ENCODE measurements at regions not wholly inside any gene's neighbourhood (a gene's known extent, or its start where the extent isn't known, plus 50 kb on each side); places are given as distances from the start of the nearest gene placed in this dataset.

DNA sequence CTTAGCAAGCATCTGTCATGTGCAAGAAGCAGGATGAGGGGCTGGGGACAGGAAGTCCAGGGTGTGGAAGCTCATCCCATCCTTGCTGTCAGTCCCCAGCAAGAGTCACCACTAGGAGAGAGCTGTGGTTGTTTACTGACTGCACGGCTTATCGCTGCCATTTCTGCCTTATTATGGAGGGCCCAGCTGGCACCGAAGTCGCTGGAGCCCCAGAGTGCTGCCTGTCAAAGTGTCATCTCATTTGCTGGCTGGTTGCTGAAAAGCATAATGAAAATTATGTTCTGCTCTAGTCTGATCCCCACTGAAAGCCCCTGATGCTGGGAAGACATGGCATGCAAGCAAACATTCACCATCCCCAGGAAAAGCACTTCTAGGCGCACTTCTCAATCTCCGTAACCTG is 642.7 kb downstream of the NPHP4 start:
- DNase-seq (ENCODE audit: low read depth in 2 of 2, low spot score in 1 of 2): no peak

DNA sequence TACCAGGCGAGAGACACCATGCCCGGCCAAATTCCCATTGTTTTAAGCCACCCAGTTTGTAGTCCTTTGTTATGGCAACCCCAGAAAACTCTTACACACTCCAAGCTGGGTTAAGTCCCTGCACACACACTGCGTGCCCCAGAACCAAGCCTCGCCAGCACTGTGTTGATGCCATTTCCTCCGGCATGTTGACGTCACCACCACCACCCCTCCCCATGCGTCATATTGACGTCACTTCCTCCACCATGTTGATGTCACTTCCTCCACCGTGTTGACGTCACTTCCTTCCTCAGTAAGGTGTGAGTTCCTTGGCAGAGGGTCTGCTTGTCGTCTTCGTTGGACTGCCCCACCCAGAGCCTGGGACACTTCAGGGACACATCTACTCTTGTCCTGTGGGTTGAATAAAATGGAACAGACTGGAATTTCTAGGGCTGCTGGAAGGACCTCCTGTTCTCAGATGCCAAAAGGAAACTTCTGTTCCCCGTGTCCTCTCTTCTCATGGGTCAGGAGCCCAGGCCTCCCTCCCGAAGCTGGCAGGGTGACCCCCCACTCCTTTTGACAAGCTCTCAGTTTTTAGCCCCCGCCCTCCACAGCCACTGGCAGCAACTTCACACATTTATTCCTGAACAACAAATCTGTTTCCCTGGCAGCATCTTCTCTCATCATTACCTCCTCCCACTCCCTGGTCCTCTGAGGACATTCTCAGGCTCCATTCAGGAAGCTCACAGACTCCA is 643.3 kb downstream of the NPHP4 start:
- no peak for DNase-seq (ENCODE audit: low read depth in 2 of 2, low spot score in 1 of 2)

DNA sequence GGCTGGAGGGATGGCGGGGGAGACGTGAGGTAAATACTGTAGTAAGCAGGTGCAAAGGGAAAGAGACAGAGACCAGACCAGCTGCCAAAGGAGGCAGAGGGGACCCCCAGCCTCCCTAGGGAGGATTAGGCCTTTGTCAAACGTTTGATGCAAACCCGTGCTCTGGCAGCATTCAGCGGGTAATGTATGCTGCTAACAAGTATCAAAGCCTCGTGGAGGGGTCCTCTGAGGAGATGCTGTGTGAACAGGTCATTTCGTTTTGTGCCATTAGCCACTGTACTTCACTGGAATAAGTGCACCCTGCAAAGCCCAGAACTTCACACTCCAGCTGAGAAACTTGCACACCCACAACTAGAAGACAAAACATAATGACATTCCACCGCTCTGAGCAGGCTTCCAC is 644.5 kb downstream of the NPHP4 start:
- DNase-seq (ENCODE audit: low read depth in 2 of 2, low spot score in 1 of 2): no peak

DNA sequence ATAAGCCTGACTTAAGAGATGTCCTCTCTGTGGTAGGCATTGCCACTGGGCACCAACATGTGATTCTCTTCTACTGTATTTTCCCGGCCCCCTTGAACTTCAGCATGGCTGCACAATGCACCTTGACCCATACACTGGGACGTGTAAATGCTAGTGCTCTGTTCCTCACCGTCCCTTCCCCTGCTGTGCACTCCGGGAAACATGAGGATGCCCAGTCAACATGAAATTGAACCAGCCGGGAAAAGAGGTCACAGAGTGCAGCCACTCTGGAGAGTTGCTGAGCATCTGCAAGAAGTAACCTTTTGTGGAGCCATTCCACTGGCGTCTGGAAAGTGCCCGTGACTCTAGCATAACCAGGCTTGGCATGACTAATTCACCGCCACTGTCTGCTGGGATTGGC is 646.7 kb downstream of the NPHP4 start:
- DNase-seq (ENCODE audit: low read depth in 2 of 2, low spot score in 1 of 2): no peak

DNA sequence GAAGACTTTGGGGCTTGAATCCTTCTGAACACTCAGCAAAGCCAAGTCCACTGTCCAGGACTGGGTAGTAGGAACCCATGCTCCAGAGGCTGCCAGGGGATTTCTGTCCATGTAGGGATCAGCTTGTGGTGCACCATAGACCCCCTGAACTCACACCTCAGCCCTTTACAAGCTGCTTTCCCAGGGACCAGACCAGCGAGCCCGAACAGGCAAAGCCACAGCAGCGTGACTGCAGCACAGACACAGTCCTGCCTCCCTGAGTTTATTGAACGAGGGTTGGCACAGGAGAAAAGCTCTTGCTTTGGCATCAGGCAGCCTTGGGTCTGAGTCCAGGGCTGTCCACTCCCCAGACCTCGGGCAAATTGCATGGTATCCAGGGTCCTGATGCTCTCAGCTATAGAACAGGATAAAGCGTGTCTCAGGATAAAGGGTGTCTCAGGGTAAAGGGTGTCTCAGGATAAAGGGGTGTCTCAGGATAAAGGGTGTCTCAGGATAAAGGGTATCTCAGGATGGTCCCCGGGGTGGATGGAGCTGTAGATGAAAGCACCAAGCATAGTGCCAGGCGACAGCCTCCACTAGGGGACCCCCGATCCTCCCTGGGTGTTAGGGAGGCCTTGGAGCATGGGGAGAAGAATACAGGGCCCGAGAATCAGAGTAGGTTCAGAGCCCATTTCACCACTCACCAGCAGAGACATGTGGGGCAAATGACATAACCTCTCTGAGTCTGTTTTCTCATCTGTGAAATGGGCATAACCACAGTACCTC is 648.8 kb downstream of the NPHP4 start:
- DNase-seq (ENCODE audit: low read depth in 2 of 2, low spot score in 1 of 2): no peak

DNA sequence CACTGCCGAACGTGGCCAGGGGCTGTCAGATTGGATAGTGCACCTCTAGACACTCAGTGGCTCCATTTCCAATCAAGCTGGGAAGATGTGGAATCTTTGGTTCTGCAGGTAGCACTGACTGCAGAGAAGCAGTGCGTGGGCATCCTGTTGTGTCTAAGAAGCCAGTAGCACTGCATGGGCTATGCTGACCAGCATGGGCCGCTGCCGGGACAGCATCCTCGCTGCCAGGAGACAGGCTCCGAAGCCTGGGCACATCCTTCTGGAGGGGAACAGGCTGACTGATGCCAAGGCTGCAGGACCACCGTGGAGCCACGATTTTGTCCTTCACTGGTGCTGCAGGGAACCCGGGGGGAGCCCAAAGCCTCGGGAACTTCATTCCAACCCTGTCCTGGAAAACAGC is 649.4 kb downstream of the NPHP4 start:
- no peak for DNase-seq (ENCODE audit: low read depth in 2 of 2, low spot score in 1 of 2)

DNA sequence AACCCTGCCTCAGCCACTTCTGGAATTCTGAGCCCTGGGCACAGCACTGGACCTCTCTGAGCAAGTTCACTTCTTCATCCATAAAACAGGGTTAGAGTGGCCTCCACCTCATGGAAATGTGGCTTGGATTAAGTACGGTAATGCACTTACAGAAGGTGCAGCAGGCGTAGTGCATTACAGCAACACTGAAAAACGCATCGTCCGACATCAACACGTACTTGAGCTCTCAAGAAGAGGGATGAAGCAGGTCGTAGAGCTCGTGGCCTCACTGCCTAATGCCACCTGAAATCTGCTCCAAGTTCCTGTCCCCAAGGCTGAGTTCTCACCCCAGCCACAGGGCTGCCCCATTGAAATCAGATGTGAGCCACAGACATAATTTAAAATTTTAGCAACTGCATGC is 650.1 kb downstream of the NPHP4 start:
- DNase-seq (ENCODE audit: low read depth in 2 of 2, low spot score in 1 of 2): no peak

DNA sequence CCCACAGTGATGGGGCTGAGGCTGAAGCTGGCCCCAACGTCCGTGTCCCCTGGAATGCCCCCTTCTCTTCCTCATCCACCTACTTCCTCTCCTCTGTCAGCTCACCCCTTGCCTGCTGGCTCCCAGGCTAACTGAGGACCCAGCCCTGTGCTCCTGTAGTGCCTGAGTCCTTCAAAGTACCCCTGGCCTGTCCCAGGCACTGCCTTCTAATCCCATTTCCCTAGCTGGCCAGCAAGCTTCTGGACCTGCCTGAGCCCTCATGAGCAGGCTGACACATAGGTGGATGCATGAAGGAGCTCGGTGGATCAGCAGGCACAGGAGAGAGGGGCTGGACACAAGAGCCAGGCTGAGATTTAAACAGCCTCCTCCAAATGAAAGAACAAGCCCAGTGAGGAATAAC is 650.8 kb downstream of the NPHP4 start:
- no peak for DNase-seq (ENCODE audit: low read depth in 2 of 2, low spot score in 1 of 2)

DNA sequence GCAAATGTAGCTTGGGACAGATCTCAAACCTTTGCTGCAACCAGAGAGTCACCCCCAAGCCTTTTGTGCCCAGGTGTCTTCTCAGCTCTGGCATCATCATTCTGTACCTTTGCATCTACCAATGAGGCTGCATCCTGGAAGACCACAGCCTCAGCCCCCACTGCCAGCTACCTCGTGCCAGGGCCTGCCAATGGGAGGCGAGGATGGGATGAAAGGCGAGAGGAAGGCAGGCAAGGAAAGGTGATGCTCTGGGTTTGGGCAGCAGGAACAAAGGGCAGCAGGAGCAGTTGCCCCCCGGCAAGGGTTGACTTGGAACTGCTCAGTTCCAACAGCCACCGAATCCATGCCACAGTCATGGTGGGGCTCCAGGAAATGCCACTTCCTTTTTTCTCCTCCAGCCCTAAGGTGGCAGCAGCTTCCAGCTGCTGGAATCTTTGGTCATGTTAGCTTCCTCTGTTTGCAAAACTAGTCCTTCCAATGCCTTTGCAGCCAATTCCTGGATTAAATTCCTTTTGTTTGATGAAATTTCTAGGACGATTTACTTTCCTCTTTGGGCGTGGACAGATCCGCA is 651.6 kb downstream of the NPHP4 start:
- no peak for DNase-seq (ENCODE audit: low read depth in 2 of 2, low spot score in 1 of 2)

DNA sequence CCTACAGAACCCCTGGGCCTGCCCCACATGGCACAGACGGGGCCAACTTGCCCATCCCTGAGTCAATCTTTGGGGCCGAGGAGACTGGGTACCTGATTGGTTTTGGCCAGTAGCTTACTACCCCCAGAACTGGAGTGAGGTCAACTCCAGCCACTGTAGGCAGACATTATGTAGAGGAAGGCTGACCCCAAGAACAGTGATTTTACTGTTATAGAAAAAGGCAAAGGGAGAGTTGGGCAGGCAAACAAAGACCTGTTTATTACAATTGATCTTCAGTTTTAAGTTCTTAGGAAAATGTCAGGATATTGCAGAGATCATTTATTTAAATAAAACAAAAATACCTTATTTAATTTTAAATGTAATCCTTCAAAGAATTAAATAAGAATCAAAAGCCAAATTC is 653.8 kb downstream of the NPHP4 start:
- DNase-seq (ENCODE audit: low read depth in 2 of 2, low spot score in 1 of 2): no peak

DNA sequence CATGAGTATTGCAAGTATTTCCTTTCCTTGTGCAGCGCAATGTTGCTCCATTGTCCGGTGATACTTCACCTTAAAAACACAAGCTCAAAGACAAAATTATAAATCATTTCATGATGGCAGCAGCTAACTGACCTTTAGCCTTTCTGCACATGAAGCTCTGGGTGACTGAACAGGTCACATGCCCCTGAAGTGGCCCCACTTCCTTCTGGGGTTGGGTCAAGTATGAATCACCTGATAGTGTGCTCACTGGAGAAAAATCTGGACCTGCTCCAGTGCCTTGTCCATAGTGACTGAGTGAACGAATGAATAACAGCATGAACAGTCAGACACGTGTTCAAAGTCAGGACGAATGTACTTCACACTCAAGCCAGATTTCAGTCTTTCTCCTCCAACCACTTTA is 658.9 kb downstream of the NPHP4 start:
- DNase-seq (ENCODE audit: low read depth in 2 of 2, low spot score in 1 of 2): no peak

DNA sequence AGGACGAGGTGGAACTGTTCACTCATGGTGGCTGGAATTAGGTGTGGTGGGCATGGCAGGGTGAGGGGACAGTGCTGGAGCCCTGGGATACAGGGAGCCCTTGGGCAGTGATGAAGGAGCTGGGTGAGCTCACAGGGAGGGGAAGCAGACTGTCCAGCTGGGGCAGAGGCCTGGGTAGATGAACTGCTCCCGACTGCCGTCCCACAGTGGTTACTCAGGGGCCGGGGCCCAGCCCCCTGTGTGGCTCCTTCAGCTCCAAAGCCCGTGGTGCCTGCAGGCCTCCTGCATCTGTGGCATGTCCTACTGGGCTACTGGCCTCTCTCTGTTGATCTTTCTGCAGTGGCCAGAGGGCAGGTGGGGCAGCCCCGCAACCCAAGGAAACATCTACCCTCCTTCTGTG is 661.1 kb downstream of the NPHP4 start:
- DNase-seq (ENCODE audit: low read depth in 2 of 2, low spot score in 1 of 2): no peak

DNA sequence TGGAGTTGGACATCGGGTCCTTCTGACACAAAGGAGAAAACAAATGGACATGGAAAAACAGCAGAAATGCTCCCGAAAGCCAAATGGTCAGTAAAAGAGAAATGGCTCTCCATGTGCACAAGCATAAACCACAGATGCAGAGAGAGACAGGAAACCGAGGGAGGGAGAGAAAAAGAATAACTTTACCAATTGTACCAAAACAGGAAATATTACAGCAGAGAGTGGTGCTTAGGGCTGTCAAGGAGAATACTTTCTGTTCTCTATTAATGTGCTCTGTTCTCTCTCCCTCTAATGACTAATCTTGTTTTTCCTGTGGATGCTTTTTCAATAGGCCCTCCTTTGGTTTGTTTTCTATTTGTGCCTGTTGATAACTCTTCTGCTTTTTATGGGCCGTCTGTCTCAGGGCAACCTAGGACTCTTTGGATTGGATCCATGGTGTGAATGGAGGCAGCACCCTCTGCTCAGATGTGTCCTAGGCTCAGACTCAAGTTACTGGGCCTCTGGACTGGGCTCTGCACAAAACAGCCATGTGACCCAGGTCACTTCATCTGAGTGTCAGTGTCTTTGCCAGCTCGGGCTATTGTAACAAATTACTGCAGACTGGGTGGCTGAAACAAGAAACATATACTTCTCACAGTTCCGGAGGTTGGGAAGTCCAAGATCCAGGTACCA is 663.0 kb downstream of the NPHP4 start:
- no peak for DNase-seq (ENCODE audit: low read depth in 2 of 2, low spot score in 1 of 2)

DNA sequence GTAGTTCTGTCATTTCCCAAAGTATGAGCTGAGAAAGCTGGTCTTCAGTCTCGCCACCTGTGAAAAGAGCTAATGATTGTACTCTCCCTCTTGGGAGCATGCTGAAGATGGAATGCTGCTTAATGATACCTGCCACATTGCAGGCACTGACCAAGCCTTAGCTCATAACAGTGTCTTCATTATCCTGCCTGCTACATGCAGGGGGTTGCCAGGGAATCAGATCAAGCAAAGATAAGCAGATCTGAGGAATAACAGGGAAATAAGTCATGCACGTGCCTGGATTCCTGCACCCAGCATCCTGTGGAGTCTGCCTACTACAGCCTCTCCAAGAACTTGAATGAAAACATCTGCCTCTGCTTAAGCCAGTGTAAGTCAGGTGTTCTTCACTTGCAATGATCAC is 667.3 kb downstream of the NPHP4 start:
- DNase-seq (ENCODE audit: low read depth in 2 of 2, low spot score in 1 of 2): no peak

DNA sequence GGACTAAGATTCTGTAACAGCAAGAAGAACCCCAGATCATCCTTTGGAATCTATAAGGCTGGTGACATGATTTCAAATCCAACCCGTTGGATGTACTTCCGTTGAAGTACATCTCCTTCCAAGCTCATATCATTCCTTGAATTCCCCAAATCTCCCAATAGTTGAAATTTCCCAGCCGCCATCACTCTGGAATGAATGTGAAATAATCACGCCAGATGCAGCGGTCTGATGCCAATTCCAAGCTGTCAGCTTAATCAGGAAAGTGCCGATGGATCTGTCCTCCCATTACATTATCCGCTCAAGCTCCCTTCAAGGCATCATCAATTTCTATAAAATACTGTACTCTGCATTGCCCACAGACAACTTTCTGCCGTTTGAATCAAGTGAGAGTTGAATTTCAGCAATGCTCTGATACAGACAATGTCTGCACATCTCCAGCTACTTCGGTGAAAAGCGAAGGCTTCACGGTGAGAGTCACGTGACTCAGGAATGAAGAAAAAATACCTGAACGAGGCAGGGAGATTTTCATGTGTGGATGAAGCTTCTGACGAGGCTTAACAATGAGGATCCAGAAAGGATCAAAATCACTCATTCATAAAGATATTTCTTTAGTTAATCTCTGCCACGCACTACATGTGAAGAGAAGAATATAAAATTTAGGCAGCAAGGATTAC is 663.9 kb downstream of the AJAP1 start:
- DNase-seq (ENCODE audit: low read depth in 2 of 2, low spot score in 1 of 2): no peak

DNA sequence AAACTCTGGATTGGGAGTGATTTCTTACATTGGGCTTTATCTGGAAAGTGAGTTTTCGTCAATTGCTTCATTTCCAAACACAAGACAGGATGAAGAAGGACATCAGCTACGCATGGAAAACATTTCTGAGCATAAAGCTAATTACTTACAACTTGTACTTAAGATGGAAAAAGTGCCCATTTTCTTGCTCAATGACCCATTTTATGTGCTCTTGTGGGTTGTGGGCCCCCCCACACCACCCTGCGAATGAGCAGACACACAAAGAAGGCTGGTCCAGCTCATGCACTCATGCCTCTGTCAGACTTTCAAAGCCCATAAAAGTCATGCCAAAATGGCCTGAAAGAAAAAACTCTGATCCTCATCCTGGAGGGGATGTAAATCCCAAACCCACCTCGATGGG is 663.0 kb downstream of the AJAP1 start:
- DNase-seq (ENCODE audit: low read depth in 2 of 2, low spot score in 1 of 2): no peak

DNA sequence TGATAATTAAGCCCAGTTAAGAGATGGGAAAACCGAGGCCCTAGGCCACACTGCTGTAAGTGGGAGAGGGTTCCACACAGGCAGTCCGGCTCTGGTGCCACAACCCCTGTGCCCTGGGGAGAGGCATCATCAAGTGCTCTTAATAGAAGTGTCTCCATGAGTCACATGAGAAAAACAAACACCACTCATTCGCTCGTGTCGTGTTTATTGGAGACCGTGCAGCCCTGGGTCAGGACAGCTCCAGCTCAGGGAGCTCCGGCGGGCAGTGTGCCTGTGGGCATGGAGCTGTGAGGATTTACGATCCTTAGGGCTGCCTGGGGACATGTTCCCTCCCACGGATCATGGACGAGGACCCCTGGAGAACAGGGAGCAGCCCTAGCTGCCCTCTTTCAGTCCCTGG is 658.5 kb downstream of the AJAP1 start:
- DNase-seq (ENCODE audit: low read depth in 2 of 2, low spot score in 1 of 2): no peak

DNA sequence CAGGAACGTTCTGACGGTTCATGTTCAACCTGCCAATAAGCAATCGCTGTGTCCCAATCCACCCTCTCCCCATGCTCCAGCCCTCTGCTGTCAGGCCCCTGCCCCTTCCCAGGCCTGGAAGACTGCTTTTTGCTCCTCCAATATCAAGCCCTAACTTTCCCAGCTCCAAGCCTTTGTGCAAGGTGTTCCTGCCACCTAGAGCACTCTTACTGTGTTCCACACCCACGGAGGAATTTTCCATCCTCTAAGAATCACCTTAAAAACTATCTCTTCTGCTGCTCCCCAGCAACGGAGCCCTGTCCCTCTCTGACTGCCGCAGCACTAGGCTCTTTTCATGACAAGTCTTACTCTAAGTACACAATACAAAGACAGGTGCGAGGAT is 657.9 kb downstream of the AJAP1 start:
- DNase-seq (ENCODE audit: low read depth in 2 of 2, low spot score in 1 of 2): no peak

DNA sequence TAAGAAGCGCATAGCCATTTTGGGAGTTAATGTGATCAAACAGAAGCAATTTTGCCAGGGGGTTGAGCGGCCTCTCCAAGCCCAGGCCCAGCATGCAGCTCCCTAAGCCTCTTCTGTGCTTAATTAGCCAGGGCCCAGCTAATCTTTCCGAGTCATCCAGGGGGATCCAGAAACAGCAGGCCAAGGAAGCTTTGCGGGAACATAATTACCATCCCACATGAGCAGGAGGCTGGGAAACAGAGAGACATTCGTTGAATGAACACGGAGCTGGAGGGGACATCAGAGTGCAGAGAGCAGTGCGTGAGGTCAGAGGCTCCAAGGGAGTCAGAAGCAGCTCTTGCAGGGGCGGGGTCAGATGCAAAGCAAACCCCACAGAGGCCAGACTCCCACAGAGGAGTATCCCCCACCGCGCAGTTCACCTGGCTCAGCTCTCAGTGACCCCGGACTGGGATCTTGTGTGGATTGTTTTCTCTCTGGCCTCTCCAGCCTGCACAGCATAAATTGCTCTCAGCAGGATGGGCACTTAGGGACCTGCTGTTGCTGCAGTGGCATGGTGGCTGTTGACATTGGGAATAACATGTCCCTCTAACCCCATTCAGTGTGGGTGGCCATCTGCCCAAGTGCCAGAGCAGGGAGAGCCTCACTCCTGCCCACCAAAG is 657.4 kb downstream of the AJAP1 start:
- DNase-seq (ENCODE audit: low read depth in 2 of 2, low spot score in 1 of 2): no peak

DNA sequence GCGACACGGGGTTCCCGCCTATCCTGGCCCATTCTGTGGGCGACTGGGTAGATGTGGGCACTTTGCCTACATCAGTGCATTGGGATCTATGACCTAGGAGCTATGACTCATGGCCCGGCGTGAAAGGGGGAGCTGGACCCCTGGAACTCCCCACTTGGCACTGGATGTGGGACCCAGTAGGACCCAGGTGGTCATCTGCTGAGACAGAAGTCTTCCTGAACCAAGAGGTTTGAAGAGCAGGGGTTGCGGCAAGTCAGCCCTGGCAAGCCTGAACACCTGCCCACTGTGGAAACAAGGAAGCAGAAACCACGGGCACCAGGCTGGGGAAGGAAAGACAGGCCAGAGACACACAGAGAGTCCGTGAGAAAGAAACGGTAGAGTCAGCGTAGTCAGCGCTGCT is 656.7 kb downstream of the AJAP1 start:
- no peak for DNase-seq (ENCODE audit: low read depth in 2 of 2, low spot score in 1 of 2)

DNA sequence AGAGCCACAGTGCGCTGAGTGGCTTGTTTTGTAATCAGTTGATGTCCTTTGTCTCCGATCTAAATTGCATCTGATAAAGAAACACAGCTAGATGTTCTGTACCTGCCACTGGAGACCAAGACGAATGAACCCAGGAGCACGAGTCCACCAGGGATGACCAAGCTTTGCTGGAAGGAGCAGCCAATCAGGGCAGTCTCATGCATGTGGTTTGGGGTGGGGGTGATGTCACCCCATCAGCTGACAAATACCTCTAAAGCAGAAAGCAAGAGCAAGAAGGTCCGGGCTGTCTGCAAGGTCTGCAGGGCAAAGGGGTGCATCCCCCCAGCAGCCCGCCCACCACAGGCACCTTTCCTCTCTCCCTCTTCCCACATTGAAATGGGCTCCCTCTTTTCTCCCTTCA is 653.8 kb downstream of the AJAP1 start:
- DNase-seq (ENCODE audit: low read depth in 2 of 2, low spot score in 1 of 2): no peak

Measured in stimulated activated CD8-positive, alpha-beta memory T cell treated with anti-CD3 and anti-CD28 coated beads, Interleukin-4, amount 100 ng/mL, for 4 hours (primary cell).